Keratinocyte (primary cell): ENCODE measurements at regions not wholly inside any gene's neighbourhood (a gene's known extent, or its start where the extent isn't known, plus 50 kb on each side); places are given as distances from the start of the nearest gene placed in this dataset.

Source experiments
- EZH2 ChIP-seq: IDR thresholded peaks from one replicate; pipeline ENCODE4 v1.6.1; 2012; ENCODE audit warnings: inconsistent platforms, mild to moderate bottlenecking, low read length, moderate library complexity
- TF ChIP-seq, protein P1 (sequence below), 3 experiments: IDR thresholded peaks in 1 of 3; conservative IDR thresholded peaks in 1 of 3; optimal IDR thresholded peaks in 1 of 3; 2 replicates in 2 of 3; 3 replicates in 1 of 3; pipeline versions ENCODE3 to v1.5.1; 2011; ENCODE audit warnings: low read length in 3 of 3, mild to moderate bottlenecking in 3 of 3, moderate library complexity in 2 of 3, control low read depth in 1 of 3, inconsistent platforms in 1 of 3; ENCODE audit not compliant: insufficient read depth in 2 of 3; ENCODE audit errors: extremely low read depth in 1 of 3

DNA sequence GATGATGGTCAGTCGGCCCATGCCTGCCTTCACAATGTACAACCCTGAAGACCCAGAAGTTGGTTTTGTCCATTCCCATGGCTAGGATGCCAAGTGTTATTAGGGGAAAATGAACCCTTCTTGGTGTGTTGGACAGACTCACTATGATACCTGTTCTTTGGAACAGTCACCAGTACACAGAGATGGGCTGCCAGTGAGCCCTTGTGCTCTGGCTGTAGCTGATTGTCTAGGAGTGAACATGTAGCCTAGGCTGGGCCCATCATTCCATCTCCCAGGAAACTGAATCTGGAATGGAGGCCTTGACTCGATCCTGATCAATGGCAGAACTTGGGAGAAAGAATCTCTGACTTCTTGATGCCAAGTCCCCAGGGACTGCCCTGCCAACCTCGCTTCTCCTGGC is 188.9 kb downstream of the EVX1 start:
- TF ChIP-seq, protein P1, sequence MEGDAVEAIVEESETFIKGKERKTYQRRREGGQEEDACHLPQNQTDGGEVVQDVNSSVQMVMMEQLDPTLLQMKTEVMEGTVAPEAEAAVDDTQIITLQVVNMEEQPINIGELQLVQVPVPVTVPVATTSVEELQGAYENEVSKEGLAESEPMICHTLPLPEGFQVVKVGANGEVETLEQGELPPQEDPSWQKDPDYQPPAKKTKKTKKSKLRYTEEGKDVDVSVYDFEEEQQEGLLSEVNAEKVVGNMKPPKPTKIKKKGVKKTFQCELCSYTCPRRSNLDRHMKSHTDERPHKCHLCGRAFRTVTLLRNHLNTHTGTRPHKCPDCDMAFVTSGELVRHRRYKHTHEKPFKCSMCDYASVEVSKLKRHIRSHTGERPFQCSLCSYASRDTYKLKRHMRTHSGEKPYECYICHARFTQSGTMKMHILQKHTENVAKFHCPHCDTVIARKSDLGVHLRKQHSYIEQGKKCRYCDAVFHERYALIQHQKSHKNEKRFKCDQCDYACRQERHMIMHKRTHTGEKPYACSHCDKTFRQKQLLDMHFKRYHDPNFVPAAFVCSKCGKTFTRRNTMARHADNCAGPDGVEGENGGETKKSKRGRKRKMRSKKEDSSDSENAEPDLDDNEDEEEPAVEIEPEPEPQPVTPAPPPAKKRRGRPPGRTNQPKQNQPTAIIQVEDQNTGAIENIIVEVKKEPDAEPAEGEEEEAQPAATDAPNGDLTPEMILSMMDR (optimal IDR thresholded peaks at IDR 0.05 in 1 of 3, IDR thresholded peaks at IDR 0.05 in 1 of 3, conservative IDR thresholded peaks at IDR 0.05 in 1 of 3; ENCODE audit: extremely low read depth in 1 of 3, insufficient read depth in 2 of 3, low read length in 3 of 3) = no peak
- TF ChIP-seq EZH2 = no peak
